ENCODE measurements at regions not wholly inside any gene's neighbourhood (a gene's known extent, or its start where the extent isn't known, plus 50 kb on each side); places are given as distances from the start of the nearest gene placed in this dataset.

- TF ChIP-seq CTCF (optimal IDR thresholded peaks at IDR 0.05 in 1 of 3, IDR thresholded peaks at IDR 0.05 in 1 of 3, conservative IDR thresholded peaks at IDR 0.05 in 1 of 3; ENCODE audit: extremely low read depth in 1 of 3, insufficient read depth in 2 of 3, low read length in 3 of 3) (no peak), EZH2 (IDR thresholded peaks at IDR 0.05; ENCODE audit: low read length) (no peak)
Measured at GRCh38 chr7:114050571-114050970, 131.8 kb upstream of the PPP1R3A start.

Measured in keratinocyte (primary cell).